ENCODE measurements at regions not wholly inside any gene's neighbourhood (a gene's known extent, or its start where the extent isn't known, plus 50 kb on each side); places are given as distances from the start of the nearest gene placed in this dataset.

GRCh38 chr6:14912706-14913105 is 333.2 kb upstream of the JARID2 start:
- TF ChIP-seq CTCF (IDR thresholded peaks at IDR 0.05; ENCODE audit: insufficient read depth, low read length, poor library complexity, severe bottlenecking) (no peak), EZH2phosphoT487 (conservative IDR thresholded peaks at IDR 0.05; ENCODE audit: low read length) (no peak)
